SIG-M5 (cell line): ENCODE measurements at regions not wholly inside any gene's neighbourhood (a gene's known extent, or its start where the extent isn't known, plus 50 kb on each side); places are given as distances from the start of the nearest gene placed in this dataset.

Experiments
- DNase-seq: peaks from one replicate; lab custom pipeline; 2025; lab: John Stamatoyannopoulos, UW

- no peak for DNase-seq
Observed at GRCh38 chr12:123077298-123078119, 73.4 kb downstream of the PITPNM2 start.

- no peak for DNase-seq
Observed at GRCh38 chr12:123076604-123077297, 74.1 kb downstream of the PITPNM2 start.

- no peak for DNase-seq
Observed at GRCh38 chr12:123075646-123076171, 75.2 kb downstream of the PITPNM2 start.

- no peak for DNase-seq
Observed at GRCh38 chr12:123075087-123075645, 75.7 kb downstream of the PITPNM2 start.

GRCh38 chr12:123073962-123074801 lies 76.7 kb downstream of the PITPNM2 start:
- DNase-seq, result no peak

- no peak for DNase-seq
Observed at GRCh38 chr12:123073292-123073691, 77.6 kb downstream of the PITPNM2 start.

- no peak for DNase-seq
Observed at GRCh38 chr12:123071857-123072256, 79.0 kb downstream of the PITPNM2 start.

GRCh38 chr12:123071099-123071800 lies 79.6 kb downstream of the PITPNM2 start:
- no peak for DNase-seq

- no peak for DNase-seq
Observed at GRCh38 chr12:123070267-123071081, 80.4 kb downstream of the PITPNM2 start.

GRCh38 chr12:123069436-123070266 lies 81.2 kb downstream of the PITPNM2 start:
- no peak for DNase-seq

- no peak for DNase-seq
Observed at GRCh38 chr12:123067654-123068053, 83.2 kb downstream of the PITPNM2 start.

GRCh38 chr12:123066384-123066710 lies 84.5 kb downstream of the PITPNM2 start:
- DNase-seq, result no peak

- no peak for DNase-seq
Observed at GRCh38 chr12:123065676-123066383, 85.1 kb downstream of the PITPNM2 start.

GRCh38 chr12:123064885-123065619 lies 84.6 kb downstream of the ARL6IP4 start:
- no peak for DNase-seq

- no peak for DNase-seq
Observed at GRCh38 chr12:123064366-123064765, 83.9 kb downstream of the ARL6IP4 start.

GRCh38 chr12:123063535-123063934 lies 83.1 kb downstream of the ARL6IP4 start:
- no peak for DNase-seq

- no peak for DNase-seq
Observed at GRCh38 chr12:123062681-123063486, 82.4 kb downstream of the ARL6IP4 start.
